IPS-NIHi7 (cell line): ENCODE measurements at regions not wholly inside any gene's neighbourhood (a gene's known extent, or its start where the extent isn't known, plus 50 kb on each side); places are given as distances from the start of the nearest gene placed in this dataset.

Source experiments
- DNase-seq: peaks from one replicate; pipeline ENCODE4 v3.0.0; 2012; ENCODE audit warnings: mixed read lengths; ENCODE audit errors: extremely low spot score

DNA sequence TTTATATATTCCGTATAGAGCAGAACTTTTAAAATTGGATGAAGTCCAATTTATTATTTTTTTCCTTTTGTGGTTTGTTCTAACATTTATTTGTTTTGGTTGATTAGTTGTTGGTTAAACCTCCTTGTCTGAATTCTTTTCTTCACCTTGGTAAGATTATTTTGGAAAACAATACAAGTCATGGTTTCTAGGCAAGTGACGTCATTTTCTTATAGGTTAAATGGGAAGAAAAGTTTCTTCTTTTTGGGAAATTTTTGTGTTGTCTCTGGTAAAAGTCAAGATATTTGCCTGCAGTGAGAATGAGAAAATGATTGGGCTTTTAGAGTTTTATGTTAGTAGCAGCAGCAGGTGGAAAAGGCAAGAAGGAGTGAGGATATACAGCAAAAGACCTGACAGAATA, 197.9 kb downstream of the OTOR start:
- no peak for DNase-seq

DNA sequence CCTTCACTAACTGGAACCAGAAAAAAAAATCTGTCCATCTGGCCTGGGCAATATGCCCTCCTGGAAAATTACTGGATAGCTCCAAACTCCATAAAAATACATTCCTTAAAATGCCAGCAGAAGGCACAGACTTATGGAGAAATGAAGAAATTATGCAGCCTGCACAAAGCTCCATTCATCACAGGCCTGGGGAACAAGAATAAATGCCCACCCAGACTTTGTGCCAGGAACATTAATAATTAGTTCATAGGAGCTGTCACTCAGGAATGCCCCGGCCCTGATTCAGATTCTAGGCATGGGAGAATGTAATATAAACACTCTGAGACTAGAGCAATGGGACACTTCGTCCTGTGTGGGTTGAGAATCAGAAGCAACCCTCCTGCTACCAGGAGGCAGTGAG, 199.3 kb downstream of the OTOR start:
- DNase-seq, result no peak

DNA sequence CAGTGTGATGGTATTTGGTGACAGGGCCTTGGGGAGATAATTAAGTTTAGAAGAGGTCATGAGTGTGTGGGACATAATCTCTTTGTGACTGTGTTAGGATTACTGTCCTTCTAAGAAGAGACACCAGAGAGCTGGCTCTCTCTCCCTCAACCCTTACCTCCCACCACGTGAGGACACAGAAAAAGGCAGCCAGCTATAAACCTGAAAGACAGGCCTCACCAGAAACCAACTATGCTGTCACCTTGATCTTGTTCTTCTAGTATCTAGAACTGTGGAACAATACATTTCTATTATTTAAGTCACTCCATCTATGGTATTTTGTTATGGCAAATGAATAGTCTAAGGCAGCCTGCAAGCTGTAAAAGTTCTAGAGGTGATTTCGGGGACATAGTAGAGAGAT, 203.7 kb downstream of the OTOR start:
- no peak for DNase-seq

DNA sequence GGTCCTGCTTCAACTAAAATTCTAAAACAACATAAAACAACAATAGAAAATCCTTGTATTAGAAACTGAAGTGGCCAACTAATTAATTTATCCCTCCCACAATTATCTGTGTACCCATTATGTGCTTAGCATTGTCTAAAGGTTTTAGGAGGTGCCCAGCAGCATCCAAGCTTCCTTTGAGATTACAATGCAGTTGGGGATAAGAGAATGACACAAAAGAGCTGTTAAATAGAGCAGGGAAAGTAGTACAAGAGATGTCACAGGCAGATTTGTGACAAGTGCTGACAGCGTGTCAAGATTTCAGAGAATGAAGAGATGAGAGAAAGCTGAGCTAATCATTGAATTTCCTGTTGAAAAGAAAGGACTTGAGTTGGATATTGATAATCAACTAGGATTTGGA, 204.8 kb downstream of the OTOR start:
- DNase-seq, result no peak

DNA sequence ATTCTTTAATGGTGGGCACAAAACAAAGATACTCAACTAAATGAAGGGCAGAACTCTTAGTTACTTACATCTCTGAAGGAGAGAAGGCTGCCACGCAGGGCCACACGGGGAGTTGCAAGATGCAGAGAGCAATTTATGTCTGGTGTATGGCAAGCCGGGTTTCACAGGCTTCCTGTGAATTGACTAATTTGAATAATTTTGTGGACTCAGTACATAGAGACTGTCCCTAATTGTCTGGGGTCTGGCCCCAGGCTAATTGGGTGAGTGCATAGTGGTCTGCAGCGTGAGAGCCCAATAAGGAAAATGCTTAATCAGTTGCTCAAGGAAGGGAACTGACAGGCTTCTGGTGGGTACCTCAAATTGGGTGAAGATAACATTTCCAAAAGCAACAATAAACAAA, 205.7 kb downstream of the OTOR start:
- DNase-seq, result no peak

DNA sequence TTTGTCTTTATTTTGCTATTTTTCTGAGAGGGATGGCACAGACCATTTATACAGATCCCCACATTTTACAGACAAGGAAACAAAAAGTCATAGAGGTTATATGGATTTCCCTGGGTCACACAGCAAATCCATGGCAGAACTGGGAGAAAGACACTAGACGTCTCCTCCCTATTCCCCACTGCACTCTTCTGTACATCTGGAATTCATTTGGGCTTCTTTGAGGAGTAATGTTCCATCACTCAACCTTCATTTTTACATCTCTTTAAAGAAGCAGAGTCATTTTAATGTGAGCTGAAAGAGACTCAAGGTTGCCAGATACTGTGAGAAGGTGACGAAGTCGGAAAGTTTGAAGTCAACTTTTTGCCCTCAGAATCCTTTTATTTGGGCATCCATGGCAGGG, 207.3 kb downstream of the OTOR start:
- no peak for DNase-seq

DNA sequence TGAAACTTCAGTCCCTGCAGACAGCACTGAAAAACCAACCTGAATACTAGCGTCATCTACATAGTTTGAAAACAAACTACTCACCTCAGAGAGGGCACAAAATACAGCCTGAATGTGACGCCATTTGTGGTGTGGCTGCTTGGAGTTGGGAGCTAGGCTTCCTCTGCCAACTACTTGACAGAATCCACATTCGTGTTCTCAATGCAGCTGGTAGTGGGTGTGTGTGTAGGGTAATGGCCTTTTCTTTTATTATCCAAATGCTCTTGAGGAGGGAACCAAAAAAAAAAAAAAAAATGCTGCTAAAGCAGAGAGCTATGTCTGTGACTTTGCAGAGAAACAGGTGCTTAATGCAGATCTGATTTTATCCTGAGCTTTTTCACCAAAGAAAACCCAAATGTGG, 207.8 kb downstream of the OTOR start:
- peak; percentile 43 for DNase-seq

DNA sequence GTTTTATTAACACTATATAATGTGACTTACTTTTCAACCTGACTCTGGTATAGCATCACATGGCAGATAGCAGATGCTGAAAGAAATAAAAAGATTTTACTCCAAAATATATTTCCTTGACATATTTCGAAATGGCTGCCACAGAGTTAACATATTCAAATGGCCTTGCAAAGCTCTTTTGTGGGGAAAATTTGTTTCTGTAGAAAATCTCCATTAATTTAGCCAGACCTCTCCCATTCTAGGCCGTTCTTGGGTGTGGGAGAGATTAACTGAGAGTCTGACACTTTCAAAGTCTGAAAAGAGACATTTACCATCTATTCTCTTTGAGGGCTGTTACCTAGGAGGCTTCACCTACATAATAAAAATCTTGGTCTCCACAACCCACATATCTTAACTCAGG, 217.2 kb downstream of the OTOR start:
- no peak for DNase-seq

DNA sequence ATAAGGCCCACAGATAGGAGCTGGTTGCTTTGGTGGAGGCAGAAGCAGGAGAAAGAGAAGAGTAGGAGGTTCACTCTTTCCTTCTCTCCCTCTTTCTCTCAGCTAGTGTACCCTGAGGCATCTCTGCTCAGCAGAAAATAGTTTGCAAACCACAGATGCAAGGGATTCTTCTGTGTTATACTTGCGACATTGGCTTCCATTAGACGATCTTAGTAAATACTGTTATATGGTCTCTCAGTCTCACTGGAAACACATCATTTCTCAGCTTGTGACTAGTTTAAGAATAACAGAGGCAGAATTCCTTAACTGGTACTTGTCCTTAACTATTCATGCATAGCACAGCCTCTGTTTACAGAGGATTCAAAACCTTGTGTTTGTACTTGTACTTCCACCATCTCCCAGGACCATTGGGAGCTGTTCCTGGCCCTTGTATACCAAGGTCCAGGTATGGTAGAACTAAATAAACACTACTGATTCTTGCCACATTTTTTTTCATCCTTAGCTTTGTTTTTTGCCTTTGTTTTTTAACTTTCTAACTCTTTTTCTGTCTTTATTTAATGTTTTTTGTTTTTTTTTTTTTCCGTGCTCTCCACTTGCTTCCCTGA, 218.2 kb downstream of the OTOR start:
- DNase-seq, result no peak

DNA sequence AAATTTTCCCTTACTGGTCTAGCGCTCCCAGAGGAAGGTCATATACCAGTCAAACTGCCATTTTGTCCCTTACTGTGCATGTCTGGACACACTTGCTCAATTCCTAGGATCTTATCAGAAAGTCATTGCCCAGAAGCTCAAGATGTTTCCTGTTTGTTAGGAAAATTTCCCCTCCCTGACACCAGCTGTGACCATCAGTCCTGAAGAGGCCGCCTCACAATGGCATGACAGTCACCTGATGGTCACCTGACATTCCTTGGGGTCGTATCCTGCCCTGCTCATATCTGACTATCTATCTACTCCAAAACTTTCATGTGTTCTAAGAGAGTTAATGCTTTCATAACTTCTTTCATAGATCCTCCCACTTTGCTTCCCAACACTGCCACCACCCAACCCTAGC, 219.9 kb downstream of the OTOR start:
- no peak for DNase-seq

DNA sequence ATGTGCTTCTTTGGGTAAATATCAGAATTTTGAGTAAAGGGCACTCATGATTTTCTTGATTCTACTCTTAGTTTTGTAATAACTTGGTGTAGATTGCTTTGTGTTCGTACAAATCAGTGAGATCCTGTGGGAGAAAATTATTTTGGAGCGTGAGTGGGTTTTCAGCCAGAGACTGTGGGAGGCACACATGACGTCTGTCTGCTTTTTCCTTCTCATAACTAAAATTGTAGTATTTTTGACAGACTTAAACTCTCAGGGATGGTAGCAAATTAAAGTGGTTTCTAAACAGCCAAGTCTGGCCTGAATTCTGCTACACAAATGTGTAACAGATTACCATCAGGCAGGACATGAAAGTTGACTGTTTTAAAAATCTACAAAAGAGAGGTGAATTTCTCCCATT, 222.6 kb downstream of the OTOR start:
- no peak for DNase-seq

DNA sequence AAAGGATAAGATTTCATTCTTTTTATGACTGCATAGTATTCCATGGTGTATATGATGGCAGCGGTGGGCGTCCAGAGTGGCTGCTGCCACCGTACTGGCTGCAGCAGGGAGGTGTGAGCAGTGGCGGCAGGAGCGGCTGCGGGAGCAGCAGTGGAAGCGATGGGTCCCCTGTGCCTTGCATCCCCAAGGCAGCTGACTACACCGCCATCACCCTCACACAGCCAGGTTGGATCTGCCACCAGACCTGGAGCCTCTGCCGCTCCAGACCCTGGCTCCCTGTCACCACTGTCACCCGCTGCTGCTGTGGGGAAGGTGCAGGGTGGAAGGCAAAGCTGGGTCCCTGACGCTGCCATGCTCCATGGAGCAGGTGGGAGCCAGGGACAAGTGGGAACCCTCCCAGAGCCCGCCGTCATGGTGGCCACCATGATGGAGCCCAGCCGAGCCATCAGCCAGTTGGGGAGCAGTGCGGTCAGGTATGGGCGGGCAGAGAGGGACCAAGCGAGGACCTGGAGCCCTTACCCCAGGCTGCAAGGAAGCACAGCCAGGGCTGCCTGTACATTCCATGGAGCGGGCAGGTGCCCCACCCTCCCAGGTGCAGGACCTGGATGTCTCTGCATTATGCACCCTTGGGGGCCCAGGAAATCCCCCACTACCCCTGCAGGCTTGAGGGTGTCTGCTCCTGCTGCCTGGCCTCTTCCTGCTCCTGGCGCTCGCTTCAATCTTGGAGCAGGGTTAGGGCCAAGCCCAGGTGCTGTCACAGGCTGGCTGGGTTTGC, 226.1 kb downstream of the OTOR start:
- DNase-seq, result no peak

DNA sequence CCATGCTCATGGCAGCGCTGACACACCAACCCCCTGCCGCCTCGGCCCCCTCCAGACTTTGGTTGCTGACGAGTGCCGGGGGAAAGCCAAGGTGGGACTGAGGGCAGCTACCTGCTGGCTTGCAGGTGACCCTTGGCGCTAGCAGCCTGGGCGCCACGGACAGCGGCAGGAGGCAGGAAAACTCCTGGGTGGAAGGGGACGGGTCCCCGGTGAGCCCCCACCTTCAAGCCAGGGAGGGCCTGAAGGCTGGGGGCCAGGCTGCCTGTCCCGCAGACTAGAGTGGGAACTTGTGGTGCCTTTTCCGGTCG, 226.7 kb downstream of the OTOR start:
- DNase-seq, result no peak

DNA sequence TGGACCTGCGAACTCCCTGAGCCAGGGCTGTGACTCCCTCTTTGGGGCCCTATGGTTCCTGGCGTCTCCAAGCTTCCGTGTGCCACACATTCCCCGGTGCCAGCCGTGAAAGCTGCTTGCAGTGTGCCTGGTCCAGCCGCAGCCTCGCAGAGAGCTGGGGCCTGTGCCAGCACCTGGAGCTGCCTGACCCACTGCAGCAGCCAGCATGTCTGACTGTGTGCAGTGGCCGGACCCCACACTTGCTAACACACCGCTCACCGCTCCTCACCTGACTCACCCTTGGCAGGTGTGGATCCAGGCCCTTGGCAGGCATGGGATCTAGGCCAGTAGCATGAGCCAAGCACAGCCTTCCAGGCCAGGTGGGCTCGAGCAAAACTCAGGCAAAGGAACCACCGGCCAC, 227.5 kb downstream of the OTOR start:
- DNase-seq, result no peak

DNA sequence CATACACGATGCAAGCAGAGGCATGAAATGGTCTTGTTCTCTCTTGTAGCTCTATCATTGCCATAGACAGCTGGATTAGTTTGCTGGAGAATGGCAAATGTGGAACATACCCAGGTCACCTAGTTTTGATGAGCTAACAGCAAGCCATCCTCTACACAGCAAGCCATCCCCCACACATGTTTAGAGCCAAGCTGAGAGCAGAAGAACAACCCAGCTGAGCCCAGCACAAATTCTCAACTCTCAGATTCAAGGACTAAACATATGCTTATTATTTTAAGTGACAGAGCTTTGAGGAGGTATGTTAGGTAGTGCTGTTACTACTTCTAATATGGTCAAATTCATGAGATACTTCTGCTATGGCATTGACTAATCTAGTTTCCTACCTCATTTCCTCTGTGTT, 230.3 kb downstream of the OTOR start:
- no peak for DNase-seq

DNA sequence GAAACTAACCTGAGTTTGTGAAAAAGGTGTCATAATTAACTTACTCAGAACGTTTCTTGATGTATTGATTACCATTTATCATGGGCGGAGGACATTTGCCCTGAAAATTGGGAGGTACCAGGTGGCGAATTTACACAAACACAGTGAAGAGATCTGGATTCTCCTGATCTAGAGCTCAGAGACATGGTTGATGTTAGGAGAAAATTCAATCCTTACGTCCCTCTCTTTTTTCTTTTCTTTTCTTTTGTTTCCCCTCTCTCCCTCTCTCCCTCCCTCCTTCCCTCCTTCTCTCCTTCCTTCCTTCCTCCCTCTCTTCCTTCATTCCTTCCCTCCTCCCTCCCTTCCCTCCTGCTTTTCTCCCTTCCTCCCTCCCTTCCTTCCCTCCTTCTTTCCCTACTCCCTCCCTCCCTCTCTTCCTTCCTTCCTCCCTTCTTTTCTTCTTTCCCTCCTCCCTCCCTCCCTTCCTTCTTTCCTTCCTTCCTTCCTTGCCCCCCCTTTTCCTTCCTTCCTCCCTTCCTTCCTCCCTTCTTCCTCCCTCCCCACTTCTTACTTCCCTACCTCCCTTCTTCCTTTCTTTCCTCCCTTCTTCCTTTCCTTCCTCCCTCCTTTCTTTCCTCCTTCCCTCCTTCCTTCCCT, 234.1 kb downstream of the OTOR start:
- DNase-seq, result no peak

DNA sequence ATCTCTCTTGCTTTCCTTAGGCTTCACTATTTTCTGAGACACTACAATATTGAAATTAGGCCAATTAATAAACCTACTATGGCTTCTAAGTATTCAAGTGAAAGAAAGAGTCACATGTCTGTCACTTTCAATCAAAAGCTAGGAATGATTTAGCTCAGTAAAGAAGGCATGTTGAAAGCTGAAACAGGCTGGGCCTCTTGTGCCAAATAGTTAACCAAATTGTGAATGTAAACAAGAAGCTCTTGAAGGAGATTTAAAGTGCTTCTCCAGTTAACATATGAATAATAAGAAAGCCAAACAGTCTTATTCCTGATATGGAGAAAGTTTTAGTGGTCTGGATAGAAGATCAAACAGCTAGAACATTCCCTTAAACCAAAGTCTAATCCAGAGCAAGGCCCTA, 236.3 kb downstream of the OTOR start:
- DNase-seq, result no peak

DNA sequence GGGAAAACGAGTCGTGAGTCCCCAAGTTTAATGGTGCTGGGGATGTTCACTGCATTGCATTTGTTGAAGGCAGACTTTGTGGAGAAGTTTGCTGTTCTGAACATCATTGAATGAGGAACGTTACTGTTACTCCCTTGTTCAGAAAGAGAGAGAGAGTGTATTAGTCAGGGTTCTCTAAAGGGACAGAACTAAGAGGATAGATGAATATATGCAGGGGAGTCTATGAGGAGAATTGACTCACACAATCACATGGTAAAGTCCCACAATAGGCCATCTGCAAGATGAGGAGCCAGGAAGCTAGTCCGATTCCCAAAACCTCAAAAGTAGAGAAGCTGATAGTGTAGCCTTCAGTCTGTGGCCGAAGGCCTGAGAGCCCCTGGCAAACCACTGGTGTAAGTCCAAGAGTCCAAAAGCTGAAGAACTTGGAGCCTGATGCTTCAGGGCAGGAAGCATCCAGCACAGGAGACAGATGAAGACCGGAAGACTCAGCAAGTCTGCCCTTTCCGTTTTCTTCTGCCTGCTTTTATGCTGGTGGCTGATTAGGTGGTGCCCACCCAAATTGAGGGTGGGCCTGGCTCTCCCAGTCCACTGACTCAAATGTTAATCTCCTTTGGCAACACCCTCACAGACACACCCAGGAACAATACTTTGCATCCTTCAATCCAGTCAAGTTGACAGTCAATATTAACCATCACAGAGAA, 223.5 kb upstream of the PCSK2 start:
- no peak for DNase-seq

DNA sequence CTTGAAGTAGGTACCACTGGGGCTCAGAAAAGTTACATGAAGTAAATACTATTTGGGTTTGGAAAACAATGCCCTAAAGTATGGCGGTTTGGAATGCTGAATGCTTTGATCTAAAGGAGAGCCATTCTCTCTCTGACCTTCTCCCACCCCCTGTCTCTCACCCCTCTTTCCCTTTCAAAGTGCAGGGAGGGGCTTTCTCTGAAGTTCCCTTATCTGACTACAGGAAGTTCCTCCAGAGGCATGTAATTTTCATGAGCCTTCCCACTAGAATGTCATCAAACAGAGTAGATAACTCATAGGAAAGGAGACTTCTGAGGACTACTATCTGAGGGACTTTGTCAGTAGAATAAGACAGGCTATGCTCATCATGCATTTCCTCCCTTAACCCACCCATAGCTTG, 216.7 kb upstream of the PCSK2 start:
- no peak for DNase-seq

DNA sequence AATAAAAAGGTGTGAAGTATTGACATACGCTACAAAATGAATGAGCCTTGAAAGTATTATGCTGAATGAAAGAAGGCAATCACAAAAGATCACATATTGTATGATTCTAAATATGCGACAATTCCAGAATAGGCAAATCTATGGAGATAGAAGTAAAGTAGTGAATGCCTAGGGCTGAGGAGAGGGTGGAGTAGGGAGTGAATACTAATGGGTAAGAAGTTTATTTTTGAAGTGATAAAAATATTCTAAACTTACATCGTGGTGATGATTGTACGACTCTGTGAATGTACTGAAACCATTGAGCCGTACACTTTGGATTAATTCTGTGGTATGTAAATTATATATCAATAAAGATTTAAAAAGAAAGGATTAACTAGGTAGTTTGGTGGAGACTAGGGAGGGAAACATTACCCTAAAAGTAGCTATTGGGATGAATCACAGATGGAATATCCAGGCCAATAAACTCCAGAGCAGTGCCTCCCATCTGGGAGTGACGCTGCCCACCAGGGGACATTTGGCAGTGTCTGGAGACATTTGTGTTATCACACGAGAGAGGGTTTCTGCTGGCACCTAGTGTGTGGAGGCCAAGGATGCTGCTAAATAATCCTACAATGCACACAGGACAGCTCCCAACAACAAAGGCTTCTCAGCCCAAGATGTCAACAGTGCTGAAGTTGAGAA, 214.2 kb upstream of the PCSK2 start:
- DNase-seq, result no peak

DNA sequence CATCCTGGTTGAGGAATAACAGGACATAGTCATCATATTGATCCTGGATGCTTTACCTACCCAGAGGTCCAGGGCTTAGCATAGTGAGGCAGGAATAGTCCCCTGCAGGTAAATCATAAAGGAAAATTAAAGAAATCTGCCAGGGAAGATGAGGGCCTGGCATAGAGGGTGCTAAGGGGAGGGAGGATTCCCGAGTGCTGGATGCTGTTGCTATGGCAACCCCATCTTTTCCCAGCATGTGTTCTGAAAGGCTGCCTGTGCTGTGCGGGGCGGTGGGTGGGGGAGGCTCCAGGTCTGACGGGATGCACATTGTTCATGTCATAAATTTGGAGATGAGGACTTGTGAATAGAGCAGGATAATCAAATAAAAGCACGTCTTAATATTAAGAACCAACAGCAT, 212.6 kb upstream of the PCSK2 start:
- no peak for DNase-seq

DNA sequence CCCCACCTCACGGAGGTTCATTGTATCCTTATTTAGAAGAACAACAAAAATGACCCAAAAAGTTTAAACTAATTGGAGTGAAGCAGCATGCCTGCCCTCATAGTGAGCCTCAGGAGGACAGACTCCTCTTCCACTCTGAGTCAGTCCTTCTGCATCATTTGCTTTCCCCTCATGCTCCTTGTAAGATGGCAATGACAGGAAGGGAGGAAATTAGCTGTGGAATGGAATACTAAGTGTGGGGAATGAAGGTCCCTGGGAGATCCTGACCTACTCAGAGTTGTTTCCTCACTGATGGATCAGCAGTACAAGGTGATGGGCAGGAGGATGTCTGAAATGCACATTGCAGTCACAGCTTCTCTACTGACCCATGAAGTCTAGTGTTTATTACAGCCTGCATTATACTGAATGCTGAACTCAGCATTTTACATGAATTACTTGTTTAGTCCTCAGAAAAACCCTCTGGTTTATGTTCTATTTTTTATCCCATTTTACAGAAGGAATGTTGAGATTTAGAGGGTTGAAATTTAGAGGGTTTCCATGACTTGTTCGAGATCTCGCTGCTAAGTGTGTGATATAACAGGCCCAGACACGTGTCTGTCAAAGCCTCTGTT, 212.0 kb upstream of the PCSK2 start:
- DNase-seq, result no peak
